GM19238 (cell line): ENCODE measurements at regions not wholly inside any gene's neighbourhood (a gene's known extent, or its start where the extent isn't known, plus 50 kb on each side); places are given as distances from the start of the nearest gene placed in this dataset.
"Not testable (repeated sequence)": the region's sequence is repeated elsewhere in the genome, so short reads cannot be mapped to it uniquely, and the experiment has no call there.

Source experiments
- DNase-seq: peaks from one replicate; pipeline ENCODE4 v3.0.0; 2011; ENCODE audit warnings: low spot score; ENCODE audit not compliant: insufficient read length

- no peak for DNase-seq
Measured at GRCh38 chr3:72628065-72628464, 220.2 kb downstream of the SHQ1 start.

GRCh38 chr3:72627271-72627670, 221.0 kb downstream of the SHQ1 start:
- DNase-seq: no peak

GRCh38 chr3:72625602-72626337, 222.5 kb downstream of the SHQ1 start:
- no peak for DNase-seq

- no peak for DNase-seq
Measured at GRCh38 chr3:72624656-72625055, 223.6 kb downstream of the SHQ1 start.

- DNase-seq: no peak
Measured at GRCh38 chr3:72618739-72619138, 229.5 kb downstream of the SHQ1 start.

- DNase-seq: no peak
Measured at GRCh38 chr3:72617424-72618024, 230.7 kb downstream of the SHQ1 start.

- no peak for DNase-seq
Measured at GRCh38 chr3:72615776-72616175, 232.5 kb downstream of the SHQ1 start.

- no peak for DNase-seq
Measured at GRCh38 chr3:72615182-72615581, 233.1 kb downstream of the SHQ1 start.

- DNase-seq: no peak
Measured at GRCh38 chr3:72614394-72615074, 233.7 kb downstream of the SHQ1 start.

GRCh38 chr3:72613871-72614270, 234.4 kb downstream of the SHQ1 start:
- DNase-seq: no peak

GRCh38 chr3:72609114-72609513, 239.1 kb downstream of the SHQ1 start:
- not testable (repeated sequence) for DNase-seq

GRCh38 chr3:72606005-72606800, 242.0 kb downstream of the SHQ1 start:
- no peak for DNase-seq

GRCh38 chr3:72604328-72604727, 243.9 kb downstream of the SHQ1 start:
- no peak for DNase-seq

GRCh38 chr3:72601983-72602750, 246.1 kb downstream of the SHQ1 start:
- no peak for DNase-seq

- DNase-seq: no peak
Measured at GRCh38 chr3:72601060-72601459, 247.2 kb downstream of the SHQ1 start.

- no peak for DNase-seq
Measured at GRCh38 chr3:72597756-72598195, 250.5 kb downstream of the SHQ1 start.

GRCh38 chr3:72597043-72597442, 251.2 kb downstream of the SHQ1 start:
- no peak for DNase-seq

GRCh38 chr3:72595927-72596610, 252.2 kb downstream of the SHQ1 start:
- DNase-seq: no peak

- no peak for DNase-seq
Measured at GRCh38 chr3:72595376-72595775, 252.9 kb downstream of the SHQ1 start.

GRCh38 chr3:72594615-72595215, 253.5 kb downstream of the SHQ1 start:
- DNase-seq: no peak
